ENCODE measurements at regions not wholly inside any gene's neighbourhood (a gene's known extent, or its start where the extent isn't known, plus 50 kb on each side); places are given as distances from the start of the nearest gene placed in this dataset.

DNA sequence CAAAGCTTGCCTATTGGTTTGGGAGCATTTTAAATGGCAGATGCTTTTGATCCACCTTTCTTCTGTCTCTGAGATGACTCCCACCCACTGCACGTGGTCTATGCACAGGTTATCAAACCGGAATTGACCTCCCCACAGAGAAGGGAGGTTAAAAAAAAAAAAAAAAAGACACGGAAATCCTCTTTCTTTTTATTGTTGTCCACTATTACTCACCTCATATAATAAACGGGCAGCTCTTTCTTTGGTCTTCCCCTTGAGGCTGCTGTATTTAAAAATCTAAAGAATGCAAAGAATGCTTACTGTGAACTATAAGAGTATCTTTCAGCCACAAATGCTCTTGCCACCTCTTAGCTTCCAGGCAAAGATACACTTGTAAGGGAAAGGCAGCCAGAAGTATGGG is 329.7 kb downstream of the NDFIP2 start:
- POLR2A ChIA-PET: interaction anchor here (0.7 kb wide), 1 partner anchor 152 kb away, joined by 3 read pairs; no protein-coding TSS in a partner anchor
- no peaks in the 10 kb centered on the region for H3K9me3 Mint-ChIP-seq
- ATAC-seq (ENCODE audit: low read depth) (no peak), DNase-seq (no peak)
- no peaks in the 10 kb centered on the region for H3K36me3 Mint-ChIP-seq (ENCODE audit: low read depth)
- H3K4me3 Mint-ChIP-seq: no peak overlapping the region
- TF ChIP-seq, protein P1, sequence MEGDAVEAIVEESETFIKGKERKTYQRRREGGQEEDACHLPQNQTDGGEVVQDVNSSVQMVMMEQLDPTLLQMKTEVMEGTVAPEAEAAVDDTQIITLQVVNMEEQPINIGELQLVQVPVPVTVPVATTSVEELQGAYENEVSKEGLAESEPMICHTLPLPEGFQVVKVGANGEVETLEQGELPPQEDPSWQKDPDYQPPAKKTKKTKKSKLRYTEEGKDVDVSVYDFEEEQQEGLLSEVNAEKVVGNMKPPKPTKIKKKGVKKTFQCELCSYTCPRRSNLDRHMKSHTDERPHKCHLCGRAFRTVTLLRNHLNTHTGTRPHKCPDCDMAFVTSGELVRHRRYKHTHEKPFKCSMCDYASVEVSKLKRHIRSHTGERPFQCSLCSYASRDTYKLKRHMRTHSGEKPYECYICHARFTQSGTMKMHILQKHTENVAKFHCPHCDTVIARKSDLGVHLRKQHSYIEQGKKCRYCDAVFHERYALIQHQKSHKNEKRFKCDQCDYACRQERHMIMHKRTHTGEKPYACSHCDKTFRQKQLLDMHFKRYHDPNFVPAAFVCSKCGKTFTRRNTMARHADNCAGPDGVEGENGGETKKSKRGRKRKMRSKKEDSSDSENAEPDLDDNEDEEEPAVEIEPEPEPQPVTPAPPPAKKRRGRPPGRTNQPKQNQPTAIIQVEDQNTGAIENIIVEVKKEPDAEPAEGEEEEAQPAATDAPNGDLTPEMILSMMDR (IDR thresholded peaks at IDR 0.05): no peak
- intact Hi-C loops (cut with micrococcal nuclease): loop anchor here (5.0 kb wide), 3 partner anchors 237 to 1153 kb away; partner anchors contain the start of genes OBI1 and SPRY2
- H3K27ac Mint-ChIP-seq: no peak overlapping the region
- H3K4me1 Mint-ChIP-seq: peaks cover 26% of the 10 kb centered on the region
- no peaks in the 10 kb centered on the region for H3K27me3 Mint-ChIP-seq
- CTCF ChIA-PET: no interaction called here

DNA sequence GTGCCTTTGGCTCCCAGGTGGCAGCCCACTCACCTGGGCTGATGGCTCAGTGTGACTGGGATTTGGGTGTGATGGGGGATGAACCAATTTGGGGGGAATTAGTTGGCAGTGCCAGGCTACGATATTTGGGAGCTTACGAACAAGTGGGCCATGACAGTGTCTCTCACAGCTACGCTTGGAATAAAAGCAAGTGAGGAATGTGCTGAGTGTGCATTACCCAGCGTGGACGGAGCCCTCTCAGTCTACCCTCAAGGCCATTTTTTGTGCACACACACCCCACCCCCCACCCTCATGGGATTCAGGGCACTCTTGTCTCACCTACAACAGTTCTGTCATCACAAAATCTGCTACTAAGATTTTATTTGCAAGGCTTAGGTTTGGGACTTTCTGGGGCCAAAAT is 329.1 kb downstream of the NDFIP2 start:
- Mint-ChIP-seq H3K4me1 (peaks cover 26% of the 10 kb centered on the region), H3K36me3 (ENCODE audit: low read depth) (no peaks in the 10 kb centered on the region)
- POLR2A ChIA-PET: no interaction called here

DNA sequence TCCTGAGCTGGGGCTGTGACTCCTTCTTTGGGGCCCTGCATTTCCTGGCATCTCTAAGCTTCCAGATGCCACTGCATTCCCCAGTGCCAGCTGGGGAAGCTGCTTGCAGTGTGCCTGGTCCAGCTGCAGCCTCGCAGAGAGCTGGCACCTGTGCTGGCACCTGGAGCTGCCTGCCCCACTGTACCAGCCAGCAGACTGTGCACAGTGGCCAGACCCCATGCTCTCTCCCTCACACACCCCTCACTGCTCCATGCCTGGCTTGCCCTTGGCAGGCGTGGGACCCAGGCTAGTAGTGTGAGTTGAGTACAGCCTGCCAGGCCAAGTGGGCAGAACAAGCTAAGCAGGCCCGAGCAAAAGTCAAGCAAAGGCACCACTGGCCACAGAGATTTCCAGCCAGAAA is 327.5 kb downstream of the NDFIP2 start:
- Mint-ChIP-seq H3K4me3 (no peak overlapping the region), H3K27me3 (no peaks in the 10 kb centered on the region), H3K36me3 (ENCODE audit: low read depth) (no peaks in the 10 kb centered on the region), H3K4me1 (peaks cover 29% of the 10 kb centered on the region), H3K9me3 (no peaks in the 10 kb centered on the region), H3K27ac (no peak overlapping the region)
- TF ChIP-seq, protein P1 (IDR thresholded peaks at IDR 0.05): no peak
- DNase-seq (no peak), ATAC-seq (ENCODE audit: low read depth) (no peak)
- CTCF ChIA-PET: no interaction called here
- POLR2A ChIA-PET: no interaction called here
- intact Hi-C loops (cut with micrococcal nuclease): no loop called here

More for the DNA sequence above, 329.1 kb downstream of the NDFIP2 start:
- intact Hi-C loops (cut with micrococcal nuclease): loop anchor here (5.0 kb wide), 3 partner anchors 237 to 1153 kb away; partner anchors contain the start of genes OBI1 and SPRY2
- ATAC-seq (ENCODE audit: low read depth): no peak
- TF ChIP-seq, protein P1 (IDR thresholded peaks at IDR 0.05): no peak
- Mint-ChIP-seq H3K27me3 (no peaks in the 10 kb centered on the region), H3K27ac (no peak overlapping the region), H3K4me3 (no peak overlapping the region), H3K9me3 (no peaks in the 10 kb centered on the region)
- CTCF ChIA-PET: no interaction called here
- DNase-seq: no peak

DNA sequence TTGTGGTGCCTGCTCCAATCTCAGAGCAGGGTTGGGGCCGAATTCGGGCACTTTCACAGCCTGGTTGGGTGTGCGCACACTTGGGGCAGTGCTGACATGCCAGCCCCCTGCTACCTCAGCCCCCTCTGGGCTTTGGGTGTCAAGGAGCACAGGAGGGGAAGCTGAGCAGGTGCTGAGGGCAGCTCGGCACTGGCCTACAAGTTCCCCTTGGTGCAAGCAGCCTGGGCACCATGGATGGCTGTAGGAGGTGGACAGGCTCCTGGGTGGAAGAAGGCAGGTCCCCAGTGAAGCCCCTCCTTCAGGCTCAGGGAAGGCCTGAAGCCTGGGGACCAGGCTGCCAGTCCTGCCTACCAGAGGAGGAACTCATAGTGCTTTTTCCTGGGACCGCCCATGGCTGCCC is 326.6 kb downstream of the NDFIP2 start:
- TF ChIP-seq, protein P1 (IDR thresholded peaks at IDR 0.05): no peak
- H3K36me3 Mint-ChIP-seq (ENCODE audit: low read depth): no peaks in the 10 kb centered on the region
- no peak for ATAC-seq (ENCODE audit: low read depth)
- no peak for DNase-seq
- H3K27ac Mint-ChIP-seq: no peak overlapping the region
- no peaks in the 10 kb centered on the region for H3K27me3 Mint-ChIP-seq
- ChIA-PET CTCF (no interaction called here), POLR2A (no interaction called here)
- intact Hi-C loops (cut with micrococcal nuclease): no loop called here
- no peaks in the 10 kb centered on the region for H3K9me3 Mint-ChIP-seq
- H3K4me1 Mint-ChIP-seq: peaks cover 26% of the 10 kb centered on the region
- H3K4me3 Mint-ChIP-seq: no peak overlapping the region

DNA sequence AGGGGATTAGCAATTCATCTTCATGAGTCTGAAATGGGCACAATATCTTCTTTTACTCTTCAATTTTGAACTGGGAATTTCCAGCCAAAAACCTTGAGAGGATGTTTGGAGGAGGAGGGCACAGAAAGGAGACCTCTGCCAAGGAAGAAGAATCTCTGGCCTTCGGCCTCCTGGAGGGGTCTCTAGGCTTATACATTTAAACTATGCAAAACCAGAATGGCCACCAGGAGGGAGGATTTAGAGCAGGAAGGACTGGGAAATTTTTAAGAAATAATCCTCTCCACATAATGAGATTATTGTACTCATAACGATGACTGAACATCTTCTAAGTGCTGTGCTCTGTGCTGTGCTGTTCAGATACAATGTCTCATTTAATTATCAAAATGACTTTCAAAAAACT is 325.9 kb downstream of the NDFIP2 start:
- no peak for DNase-seq
- no peaks in the 10 kb centered on the region for H3K27me3 Mint-ChIP-seq
- H3K36me3 Mint-ChIP-seq (ENCODE audit: low read depth): no peaks in the 10 kb centered on the region
- peaks cover 19% of the 10 kb centered on the region for H3K4me1 Mint-ChIP-seq
- ChIA-PET CTCF (no interaction called here), POLR2A (no interaction called here)
- no peak overlapping the region for H3K27ac Mint-ChIP-seq
- ATAC-seq (ENCODE audit: low read depth): no peak
- TF ChIP-seq, protein P1 (IDR thresholded peaks at IDR 0.05): no peak
- H3K9me3 Mint-ChIP-seq: no peaks in the 10 kb centered on the region
- intact Hi-C loops (cut with micrococcal nuclease): no loop called here
- H3K4me3 Mint-ChIP-seq: no peak overlapping the region
